HS-27A (cell line): ENCODE measurements at regions not wholly inside any gene's neighbourhood (a gene's known extent, or its start where the extent isn't known, plus 50 kb on each side); places are given as distances from the start of the nearest gene placed in this dataset.

ENCODE experiments used
- DNase-seq: peaks from one replicate; pipeline ENCODE4 v3.0.0-alpha.2; 2012; ENCODE audit warnings: low read depth, missing footprints

- DNase-seq: peak; percentile 94
Observed at GRCh38 chr21:27425574-27425973, 458.7 kb upstream of the ADAMTS5 start.

DNA sequence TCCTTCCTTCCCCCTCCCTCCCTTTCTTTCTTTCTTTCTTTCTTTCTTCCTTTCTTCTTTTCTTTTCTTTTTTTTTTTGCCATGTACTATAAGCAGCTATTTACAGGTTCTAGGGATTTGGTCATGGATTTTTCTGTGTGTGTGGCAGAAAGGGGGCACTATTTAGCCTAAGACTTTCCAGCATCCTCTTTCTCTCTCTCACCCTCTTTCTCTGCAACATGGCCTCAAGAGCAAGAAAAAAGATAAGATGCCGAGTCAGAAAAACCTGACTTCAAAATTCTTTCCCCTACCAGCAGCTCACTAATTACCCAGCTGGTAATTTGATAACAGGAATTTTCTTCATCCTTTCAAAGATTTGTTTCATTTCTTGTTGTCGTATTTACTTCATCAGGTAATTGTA is 458.3 kb upstream of the ADAMTS5 start:
- peak; percentile 57 for DNase-seq

GRCh38 chr21:27424601-27425000 is 457.7 kb upstream of the ADAMTS5 start:
- peak; percentile 80 for DNase-seq

GRCh38 chr21:27423906-27424595 is 457.2 kb upstream of the ADAMTS5 start:
- peak; percentile 92 for DNase-seq

- DNase-seq: peak; percentile 97
Observed at GRCh38 chr21:27423038-27423437, 456.1 kb upstream of the ADAMTS5 start.

DNA sequence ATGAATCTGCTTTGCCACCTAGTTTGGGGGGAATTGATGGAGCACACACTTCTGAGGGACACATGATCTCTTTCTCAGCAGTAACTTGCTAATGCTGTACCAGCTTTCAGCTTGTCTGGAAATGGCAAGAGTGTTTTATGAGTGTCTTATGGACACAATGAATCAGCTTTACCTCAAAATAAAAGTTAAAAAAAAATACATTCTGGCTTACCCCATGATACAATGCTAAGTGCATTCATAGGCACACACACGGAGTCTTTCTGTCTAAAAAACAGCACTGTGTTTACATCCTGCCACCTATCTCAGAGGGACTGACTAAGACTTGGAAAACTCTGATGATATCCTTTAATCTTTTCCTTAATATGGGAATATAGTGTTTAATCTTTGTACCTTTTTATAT is 455.5 kb upstream of the ADAMTS5 start:
- peak; percentile 45 for DNase-seq

GRCh38 chr21:27421654-27422053 is 454.8 kb upstream of the ADAMTS5 start:
- DNase-seq: peak; percentile 30

GRCh38 chr21:27419153-27419552 is 452.3 kb upstream of the ADAMTS5 start:
- DNase-seq: no peak

- DNase-seq: no peak
Observed at GRCh38 chr21:27418346-27418745, 451.5 kb upstream of the ADAMTS5 start.

DNA sequence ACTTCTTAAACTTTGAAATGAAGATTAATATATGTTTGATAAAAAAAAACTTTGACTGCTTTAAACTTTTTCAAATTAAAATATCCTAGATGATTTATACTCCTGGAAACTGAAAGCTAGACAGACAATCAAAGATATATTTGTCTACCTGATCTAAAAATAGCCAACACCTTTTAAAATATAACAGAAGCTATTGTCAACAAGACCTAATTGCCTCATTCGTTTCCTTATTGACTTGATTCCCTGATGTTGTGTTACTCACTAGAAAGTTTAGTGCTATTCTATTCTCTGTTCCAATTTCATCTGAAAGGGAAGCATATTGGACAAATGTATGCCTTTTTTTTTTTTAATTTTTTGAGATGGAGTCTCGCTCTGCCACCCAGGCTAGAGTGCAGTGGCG is 445.6 kb upstream of the ADAMTS5 start:
- no peak for DNase-seq

DNA sequence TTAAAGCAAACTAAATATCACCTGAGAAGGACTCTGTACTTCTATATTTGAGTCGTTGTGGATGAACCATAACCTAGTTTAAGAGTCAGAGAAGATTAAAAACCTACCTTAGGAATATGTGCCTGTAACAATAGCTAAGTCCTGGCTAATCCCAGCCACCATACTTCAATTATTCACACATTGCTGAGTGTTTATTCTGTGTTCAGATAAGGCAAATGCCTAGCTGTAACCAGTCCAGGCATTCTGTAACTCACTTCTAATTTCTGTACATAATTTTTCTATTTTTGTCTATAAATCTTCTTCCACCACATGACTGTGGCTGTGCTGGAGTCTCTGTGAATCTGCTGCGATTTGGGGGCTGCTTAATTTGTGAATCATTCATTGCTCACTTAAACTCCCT is 441.9 kb upstream of the ADAMTS5 start:
- no peak for DNase-seq

- DNase-seq: no peak
Observed at GRCh38 chr21:27407271-27407670, 440.4 kb upstream of the ADAMTS5 start.

DNA sequence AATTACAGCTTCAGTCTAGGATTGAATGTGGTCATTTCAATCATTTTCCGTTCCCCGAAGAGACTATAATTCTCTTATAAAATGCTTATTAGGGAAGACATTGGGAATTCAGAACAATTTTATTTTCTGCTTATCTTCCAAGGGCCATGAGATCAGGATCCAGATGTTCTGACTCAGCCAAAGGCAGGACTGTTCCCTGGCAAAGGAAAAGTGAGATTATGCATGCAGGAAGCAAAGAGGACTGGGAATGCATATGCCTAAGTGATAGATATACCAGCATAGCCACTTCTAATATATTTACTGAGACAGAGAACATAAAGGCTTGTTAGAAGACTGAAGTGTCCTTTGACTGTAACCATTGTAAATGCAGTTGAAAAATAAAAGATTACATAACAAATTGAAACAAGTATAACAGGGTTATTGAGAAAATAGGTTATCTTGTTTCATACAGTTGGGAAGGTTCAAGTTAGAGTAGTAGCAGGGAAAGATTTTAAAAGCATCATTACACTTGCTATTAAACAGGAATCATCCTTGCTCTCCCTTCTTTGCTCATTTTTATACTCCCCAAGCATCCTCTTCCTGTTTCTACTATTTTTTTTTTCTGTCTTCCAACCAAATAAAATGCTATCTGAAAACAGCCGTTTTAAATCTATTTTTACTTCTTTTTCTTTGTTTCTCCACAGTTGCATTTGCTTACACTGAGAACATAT is 439.6 kb upstream of the ADAMTS5 start:
- no peak for DNase-seq

- DNase-seq: no peak
Observed at GRCh38 chr21:27403011-27403410, 436.1 kb upstream of the ADAMTS5 start.

- DNase-seq: no peak
Observed at GRCh38 chr21:27400045-27400444, 433.2 kb upstream of the ADAMTS5 start.

DNA sequence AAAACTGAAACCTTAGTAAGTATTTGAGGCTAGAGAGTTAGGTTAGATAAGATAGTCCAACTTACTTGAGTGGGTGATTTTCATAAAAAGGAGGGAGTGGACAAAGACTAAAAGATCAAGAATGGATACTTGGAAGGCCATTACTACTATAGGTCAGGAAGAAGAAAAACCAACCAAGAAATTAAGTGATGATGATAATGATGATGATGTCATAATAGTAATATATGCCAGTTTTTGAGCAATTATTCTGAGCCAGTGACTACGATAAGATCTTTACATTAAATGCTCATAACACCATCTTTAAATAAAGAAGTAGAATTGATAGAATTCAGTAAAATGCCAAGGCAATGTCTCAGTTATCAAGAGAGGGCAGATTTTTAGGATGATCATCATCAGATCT is 430.7 kb upstream of the ADAMTS5 start:
- DNase-seq: no peak

GRCh38 chr21:27393726-27394125 is 426.8 kb upstream of the ADAMTS5 start:
- DNase-seq: no peak

- no peak for DNase-seq
Observed at GRCh38 chr21:27391990-27392389, 425.1 kb upstream of the ADAMTS5 start.

DNA sequence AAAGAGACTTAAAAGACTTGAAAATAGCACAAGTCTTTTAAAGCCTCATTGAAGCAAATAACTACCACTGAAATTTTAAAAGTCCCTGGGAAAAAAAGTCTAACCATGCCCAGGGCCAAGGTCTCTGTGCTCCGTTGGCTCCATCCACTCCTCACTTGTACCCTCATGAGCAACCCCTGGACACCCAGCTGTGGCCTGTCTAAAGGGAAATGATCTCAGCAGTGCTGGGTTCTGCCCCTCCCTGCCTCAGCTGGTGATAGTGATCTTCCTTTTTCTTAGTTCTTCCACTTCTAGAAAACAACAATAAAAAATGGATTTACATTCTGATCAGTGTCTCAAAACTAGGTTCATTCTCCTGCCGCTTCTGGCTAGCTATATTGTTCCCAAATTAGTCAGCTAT is 423.5 kb upstream of the ADAMTS5 start:
- no peak for DNase-seq

GRCh38 chr21:27388825-27389224 is 421.9 kb upstream of the ADAMTS5 start:
- DNase-seq: no peak

- DNase-seq: no peak
Observed at GRCh38 chr21:27382404-27382803, 415.5 kb upstream of the ADAMTS5 start.

- no peak for DNase-seq
Observed at GRCh38 chr21:27380303-27380702, 413.4 kb upstream of the ADAMTS5 start.

- DNase-seq: no peak
Observed at GRCh38 chr21:27379354-27379753, 412.5 kb upstream of the ADAMTS5 start.

GRCh38 chr21:27372381-27372780 is 405.5 kb upstream of the ADAMTS5 start:
- no peak for DNase-seq
